ENCODE measurements at regions not wholly inside any gene's neighbourhood (a gene's known extent, or its start where the extent isn't known, plus 50 kb on each side); places are given as distances from the start of the nearest gene placed in this dataset.

GRCh38 chr20:52497731-52498130, 306.2 kb upstream of the ZFP64 start (continued):
- no peak for TF ChIP-seq TCF7L2 (IDR thresholded peaks at IDR 0.05; ENCODE audit: borderline replicate concordance, extremely low read depth, insufficient read depth, insufficient read length)
- no peak for TF ChIP-seq JUND (IDR thresholded peaks at IDR 0.05)
- TF ChIP-seq EZH2 (IDR thresholded peaks at IDR 0.05) = no peak

- no peaks in the 10 kb centered on the region for H3K9me2 ChIP-seq (ENCODE audit: insufficient read depth)
- RAD21 ChIA-PET (ENCODE audit: low non-redundant PET in 1 of 2, low total read pairs in 2 of 2, uncharacterized antibody in 2 of 2, unreplicated experiment in 2 of 2) = no interaction called here
- ATAC-seq (no peak), DNase-seq (ENCODE audit: low read depth, low spot score) (no peak)
- H3K36me3 ChIP-seq (ENCODE audit: control insufficient read depth in 1 of 2, insufficient read depth in 2 of 2, low read length in 2 of 2) = no peaks in the 10 kb centered on the region
- intact Hi-C loops (cut with micrococcal nuclease) = no loop called here
- no peaks in the 10 kb centered on the region for H3K4me1 ChIP-seq (ENCODE audit: control insufficient read depth in 1 of 2, insufficient read depth in 2 of 2, low read length in 2 of 2)
- TF ChIP-seq ZFX (IDR thresholded peaks at IDR 0.05) (no peak), EZH2 (IDR thresholded peaks at IDR 0.05) (no peak), SRF (IDR thresholded peaks at IDR 0.05; ENCODE audit: low read depth) (no peak), SIN3A (IDR thresholded peaks at IDR 0.05; ENCODE audit: low read depth) (no peak), EZH2phosphoT487 (IDR thresholded peaks at IDR 0.05; ENCODE audit: borderline replicate concordance) (no peak), TCF7L2 (IDR thresholded peaks at IDR 0.05; ENCODE audit: borderline replicate concordance, extremely low read depth, insufficient read depth, insufficient read length) (no peak), ATF3 (IDR thresholded peaks at IDR 0.05) (no peak), YY1 (IDR thresholded peaks at IDR 0.05; ENCODE audit: extremely low read depth, insufficient replicate concordance, low read depth, low read length) (no peak), SP1 (IDR thresholded peaks at IDR 0.05; ENCODE audit: low read depth) (no peak), ZBTB33 (IDR thresholded peaks at IDR 0.05; ENCODE audit: extremely low read depth, insufficient replicate concordance, low read length) (no peak), EGR1 (IDR thresholded peaks at IDR 0.05; ENCODE audit: low read depth) (no peak), REST (IDR thresholded peaks at IDR 0.05; ENCODE audit: low read depth) (no peak), POLR2AphosphoS5 (IDR thresholded peaks at IDR 0.05; ENCODE audit: low read depth, low read length) (no peak), CBX3 (IDR thresholded peaks at IDR 0.05; ENCODE audit: low read depth) (no peak), JUND (IDR thresholded peaks at IDR 0.05) (no peak), ZNF274 (IDR thresholded peaks at IDR 0.05; ENCODE audit: low read depth, low read length) (no peak)
- H4K20me1 ChIP-seq (ENCODE audit: insufficient read depth) = no peaks in the 10 kb centered on the region
- no peaks in the 10 kb centered on the region for H3K79me2 ChIP-seq (ENCODE audit: insufficient read depth, low read length)
- H3K27me3 ChIP-seq (ENCODE audit: insufficient read depth, low read length) = no peaks in the 10 kb centered on the region
- POLR2A ChIA-PET = no interaction called here
- H3K9ac ChIP-seq (ENCODE audit: low read length) = no peak overlapping the region
- no peak overlapping the region for H2AFZ ChIP-seq (ENCODE audit: low read depth, low read length, poor library complexity, severe bottlenecking)
- CTCF ChIA-PET = no interaction called here
- peaks cover 0 to 3% of the 10 kb centered on the region in 2 experiments; a peak in 1 of 4 replicates for H3K9me3 ChIP-seq (ENCODE audit: control insufficient read depth in 1 of 2, insufficient read depth in 1 of 2, low read depth in 1 of 2, low read length in 2 of 2)
- H3K27ac ChIP-seq (ENCODE audit: low read depth, low read length) = no peak overlapping the region
- no peak overlapping the region for H3K4me3 ChIP-seq (replicated peaks in 1 of 2; ENCODE audit: low read depth in 1 of 2, low read length in 2 of 2)
- BruUV-seq (replicated peaks) = no TSS peak
- no peak overlapping the region for H3K4me2 ChIP-seq (ENCODE audit: low read length)
These were observed 304.6 kb upstream of the ZFP64 start for GRCh38 chr20:52496191-52496590.

All from HCT116 (cell line).